ENCODE measurements at regions not wholly inside any gene's neighbourhood (a gene's known extent, or its start where the extent isn't known, plus 50 kb on each side); places are given as distances from the start of the nearest gene placed in this dataset.

GRCh38 chr2:199509403-199509802, 51.7 kb upstream of the SATB2 start:
- peaks cover 0 to 19% (median 0%) of the 10 kb centered on the region in 7 donors for H3K27me3 ChIP-seq (replicated peaks in 1 of 7)
- no peaks in the 10 kb centered on the region for H3K9me3 ChIP-seq
- no peaks in the 10 kb centered on the region for H3K4me1 ChIP-seq
- DNase-seq = no peak
- WGBS, 5 donors = 53 to 83% (median 74%) methylated on average over 1 of the region's 1 CpG
- H3K27ac ChIP-seq = no peak overlapping the region
- no peak overlapping the region for H3K4me3 ChIP-seq
- intact Hi-C loops (cut with DNase I; ENCODE audit: low total_unique reads) = no loop called here
- no peaks in the 10 kb centered on the region for H3K36me3 ChIP-seq
- no peak for TF ChIP-seq CTCF (IDR thresholded peaks at IDR 0.05 in 8 of 11, conservative IDR thresholded peaks at IDR 0.05 in 3 of 11)
- no peak for TF ChIP-seq POLR2A (IDR thresholded peaks at IDR 0.05)
- TF ChIP-seq POLR2AphosphoS5 (IDR thresholded peaks at IDR 0.05) = no peak

Measured in spleen (tissue), 11 donors.